Endothelial cell (in vitro differentiated cells): ENCODE measurements at regions not wholly inside any gene's neighbourhood (a gene's known extent, or its start where the extent isn't known, plus 50 kb on each side); places are given as distances from the start of the nearest gene placed in this dataset.

Experiments
- DNase-seq: peaks from one replicate; pipeline ENCODE4 v3.0.0; 2021; ENCODE audit warnings: low spot score
- H3K27ac Mint-ChIP-seq: one replicate; pipeline ENCODE4 v1.8.0; 2021; ENCODE audit warnings: mixed read lengths, inconsistent platforms; ENCODE audit not compliant: unreplicated experiment
- H3K27me3 Mint-ChIP-seq: one replicate; pipeline ENCODE4 v1.8.0; 2021; ENCODE audit warnings: mild to moderate bottlenecking, moderate library complexity, mixed read lengths, inconsistent platforms; ENCODE audit not compliant: unreplicated experiment
- H3K36me3 Mint-ChIP-seq: one replicate; pipeline ENCODE4 v1.8.0; 2021; ENCODE audit warnings: mild to moderate bottlenecking, low read depth, mixed read lengths, inconsistent platforms; ENCODE audit not compliant: unreplicated experiment
- H3K4me1 Mint-ChIP-seq: one replicate; pipeline ENCODE4 v1.8.0; 2021; ENCODE audit warnings: mild to moderate bottlenecking, mixed read lengths, inconsistent platforms; ENCODE audit not compliant: unreplicated experiment
- H3K4me3 Mint-ChIP-seq: one replicate; pipeline ENCODE4 v1.8.0; 2021; ENCODE audit warnings: mild to moderate bottlenecking, mixed read lengths, inconsistent platforms; ENCODE audit not compliant: unreplicated experiment
- H3K9me3 Mint-ChIP-seq: one replicate; pipeline ENCODE4 v1.8.0; 2021; ENCODE audit warnings: mixed read lengths, inconsistent platforms; ENCODE audit not compliant: unreplicated experiment
- CTCF ChIP-seq: fragments of 200-600 bp; sonication (generic); IDR thresholded peaks from one replicate; pipeline ENCODE4 v1.5.0; 2021; ENCODE audit warnings: antibody characterized with exemption; ENCODE audit not compliant: unreplicated experiment

GRCh38 chr4:185903205-185903604 is 91.2 kb upstream of the SORBS2 start:
- Mint-ChIP-seq H3K4me1 (no peaks in the 10 kb centered on the region), H3K27me3 (no peaks in the 10 kb centered on the region), H3K4me3 (no peak overlapping the region), H3K27ac (no peak overlapping the region), H3K36me3 (no peaks in the 10 kb centered on the region), H3K9me3 (no peaks in the 10 kb centered on the region)
- no peak for TF ChIP-seq CTCF
- DNase-seq = no peak

GRCh38 chr4:185904381-185904780 is 92.4 kb upstream of the SORBS2 start:
- Mint-ChIP-seq H3K27me3 (no peaks in the 10 kb centered on the region), H3K36me3 (no peaks in the 10 kb centered on the region), H3K4me3 (no peak overlapping the region), H3K9me3 (no peaks in the 10 kb centered on the region), H3K4me1 (no peaks in the 10 kb centered on the region), H3K27ac (no peak overlapping the region)
- no peak for DNase-seq
- no peak for TF ChIP-seq CTCF

GRCh38 chr4:185909972-185910371 is 98.0 kb upstream of the SORBS2 start:
- H3K27ac Mint-ChIP-seq = no peak overlapping the region
- no peak for TF ChIP-seq CTCF
- no peak for DNase-seq
- no peaks in the 10 kb centered on the region for H3K4me1 Mint-ChIP-seq
- no peak overlapping the region for H3K4me3 Mint-ChIP-seq
- no peaks in the 10 kb centered on the region for H3K9me3 Mint-ChIP-seq
- H3K36me3 Mint-ChIP-seq = no peaks in the 10 kb centered on the region
- H3K27me3 Mint-ChIP-seq = no peaks in the 10 kb centered on the region

- no peaks in the 10 kb centered on the region for H3K4me1 Mint-ChIP-seq
- no peak for TF ChIP-seq CTCF
- H3K27ac Mint-ChIP-seq = no peak overlapping the region
- H3K36me3 Mint-ChIP-seq = no peaks in the 10 kb centered on the region
- H3K4me3 Mint-ChIP-seq = no peak overlapping the region
- no peaks in the 10 kb centered on the region for H3K27me3 Mint-ChIP-seq
- H3K9me3 Mint-ChIP-seq = no peaks in the 10 kb centered on the region
- no peak for DNase-seq
Measured at GRCh38 chr4:185911556-185912064, 99.6 kb upstream of the SORBS2 start.

GRCh38 chr4:185912779-185913178 is 100.8 kb upstream of the SORBS2 start:
- Mint-ChIP-seq H3K27ac (no peak overlapping the region), H3K4me1 (no peaks in the 10 kb centered on the region), H3K4me3 (no peak overlapping the region), H3K27me3 (no peaks in the 10 kb centered on the region), H3K36me3 (no peaks in the 10 kb centered on the region), H3K9me3 (no peaks in the 10 kb centered on the region)
- no peak for DNase-seq
- TF ChIP-seq CTCF = no peak
